ENCODE measurements at regions not wholly inside any gene's neighbourhood (a gene's known extent, or its start where the extent isn't known, plus 50 kb on each side); places are given as distances from the start of the nearest gene placed in this dataset.
"Not testable (repeated sequence)": the region's sequence is repeated elsewhere in the genome, so short reads cannot be mapped to it uniquely, and the experiment has no call there.

DNA sequence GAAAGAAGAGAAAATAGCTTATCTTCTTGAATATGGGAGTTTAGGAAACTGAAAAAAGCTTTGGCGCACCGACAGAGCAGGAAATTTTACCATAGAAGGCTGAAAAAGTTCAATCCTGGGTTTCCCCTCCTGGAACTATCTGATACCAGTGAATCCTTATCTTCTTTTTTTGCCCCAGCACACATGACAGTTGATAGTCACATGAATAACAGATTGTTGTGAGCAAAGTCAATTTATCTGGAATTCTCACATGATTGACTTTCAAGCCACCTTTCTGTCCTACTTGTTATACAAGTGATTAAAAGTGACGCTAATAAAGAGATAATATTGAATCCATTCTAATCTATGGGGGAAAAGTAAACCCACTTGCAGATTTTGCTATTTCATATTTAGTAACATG, 365.8 kb upstream of the NPVF start:
- no peaks in the 10 kb centered on the region for H3K4me1 ChIP-seq (ENCODE audit: insufficient read depth, low read length)
- H3K27me3 ChIP-seq (ENCODE audit: insufficient read depth, low read length): no peaks in the 10 kb centered on the region

DNA sequence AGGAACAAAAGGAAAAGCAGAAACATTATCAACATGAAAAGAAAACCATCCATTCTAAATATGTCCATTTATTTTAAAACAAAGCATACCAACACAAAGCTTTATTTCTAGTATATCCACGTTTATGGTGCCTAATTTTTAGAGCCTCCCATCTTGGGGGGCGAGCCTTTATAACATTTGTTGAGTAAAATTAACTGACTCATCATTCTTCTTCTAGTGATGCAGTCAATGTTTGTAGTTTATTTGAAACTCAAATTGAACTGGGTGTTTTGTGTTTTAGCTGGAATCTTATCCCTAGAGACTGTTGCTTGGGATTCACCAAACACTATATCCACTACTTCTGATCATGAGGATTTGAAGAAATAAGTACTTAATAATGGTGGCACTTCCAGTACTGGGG, 366.4 kb upstream of the NPVF start:
- Histone ChIP-seq H3K4me1 (ENCODE audit: insufficient read depth, low read length) (no peaks in the 10 kb centered on the region), H3K4me3 (ENCODE audit: low read length) (no peak overlapping the region), H3K27me3 (ENCODE audit: insufficient read depth, low read length) (no peaks in the 10 kb centered on the region), H3K9me3 (ENCODE audit: low read depth, low read length) (no peaks in the 10 kb centered on the region)

More for the DNA sequence above, 365.8 kb upstream of the NPVF start:
- H3K9me3 ChIP-seq (ENCODE audit: low read depth, low read length): no peaks in the 10 kb centered on the region
- H3K4me3 ChIP-seq (ENCODE audit: low read length): no peak overlapping the region

DNA sequence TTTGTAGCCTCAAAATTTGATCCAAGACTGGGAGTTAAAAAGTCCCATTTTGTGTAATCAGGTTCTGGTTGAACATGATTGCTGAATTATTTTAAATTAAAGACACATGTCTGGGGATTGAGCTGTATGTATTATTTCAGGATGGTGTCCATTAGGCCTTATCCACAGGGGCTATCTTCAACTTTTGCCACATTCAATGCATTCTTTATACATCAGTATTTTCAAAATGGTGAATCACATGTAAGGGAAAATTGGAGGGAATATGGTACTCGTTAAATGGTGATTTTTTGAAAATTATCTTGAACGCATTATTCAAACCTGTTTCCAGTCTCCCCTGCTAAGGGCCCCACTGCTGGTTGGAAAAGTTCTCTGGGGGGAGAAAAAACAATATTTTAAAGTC, 367.7 kb upstream of the NPVF start:
- no peaks in the 10 kb centered on the region for H3K4me1 ChIP-seq (ENCODE audit: insufficient read depth, low read length)
- no peaks in the 10 kb centered on the region for H3K27me3 ChIP-seq (ENCODE audit: insufficient read depth, low read length)
- H3K9me3 ChIP-seq (ENCODE audit: low read depth, low read length): no peaks in the 10 kb centered on the region
- no peak overlapping the region for H3K4me3 ChIP-seq (ENCODE audit: low read length)

DNA sequence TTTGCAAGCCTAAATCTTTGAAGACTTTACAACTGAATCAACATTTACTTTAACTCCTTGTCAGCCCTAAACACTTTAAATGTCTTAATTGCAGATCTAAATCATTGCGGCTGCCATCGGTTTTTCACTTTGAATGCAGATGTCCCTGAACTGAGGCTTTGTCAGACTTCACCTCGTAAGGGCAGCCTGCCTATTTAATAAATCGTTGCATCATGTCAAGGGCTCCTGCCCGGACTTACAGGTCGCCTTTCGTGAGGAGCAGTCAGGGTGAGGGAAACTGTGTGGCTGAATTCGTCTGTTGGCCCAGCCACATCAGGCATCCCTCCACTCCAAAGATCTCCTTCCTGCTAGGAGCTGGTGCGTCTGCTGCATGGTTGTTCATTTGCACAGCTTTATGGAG, 368.2 kb upstream of the NPVF start:
- Histone ChIP-seq H3K9me3 (ENCODE audit: low read depth, low read length) (no peaks in the 10 kb centered on the region), H3K4me1 (ENCODE audit: insufficient read depth, low read length) (no peaks in the 10 kb centered on the region), H3K27me3 (ENCODE audit: insufficient read depth, low read length) (peaks cover 4% of the 10 kb centered on the region), H3K4me3 (ENCODE audit: low read length) (no peak overlapping the region)

DNA sequence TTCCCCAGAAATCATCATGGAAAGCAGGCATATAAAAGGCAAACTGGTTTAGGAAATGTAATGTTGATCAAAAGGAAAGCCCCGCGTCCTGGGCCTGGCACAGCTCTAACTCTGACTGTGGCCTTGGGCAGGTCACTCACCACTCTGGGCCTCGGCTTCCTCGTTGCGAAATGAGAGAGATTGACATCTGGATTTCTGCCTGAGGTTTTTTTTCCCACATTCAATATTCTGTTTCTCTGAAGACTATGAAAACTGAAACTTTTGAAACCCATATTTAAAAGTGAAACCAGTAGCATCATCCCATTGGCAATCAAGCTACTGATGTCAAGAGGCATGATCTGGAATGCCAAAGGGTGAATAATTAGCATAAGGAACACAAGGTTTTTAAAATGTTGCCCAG, 369.7 kb upstream of the NPVF start:
- Histone ChIP-seq H3K9me3 (ENCODE audit: low read depth, low read length) (no peaks in the 10 kb centered on the region), H3K27me3 (ENCODE audit: insufficient read depth, low read length) (peaks cover 8% of the 10 kb centered on the region), H3K4me3 (ENCODE audit: low read length) (no peak overlapping the region), H3K4me1 (ENCODE audit: insufficient read depth, low read length) (no peaks in the 10 kb centered on the region)

DNA sequence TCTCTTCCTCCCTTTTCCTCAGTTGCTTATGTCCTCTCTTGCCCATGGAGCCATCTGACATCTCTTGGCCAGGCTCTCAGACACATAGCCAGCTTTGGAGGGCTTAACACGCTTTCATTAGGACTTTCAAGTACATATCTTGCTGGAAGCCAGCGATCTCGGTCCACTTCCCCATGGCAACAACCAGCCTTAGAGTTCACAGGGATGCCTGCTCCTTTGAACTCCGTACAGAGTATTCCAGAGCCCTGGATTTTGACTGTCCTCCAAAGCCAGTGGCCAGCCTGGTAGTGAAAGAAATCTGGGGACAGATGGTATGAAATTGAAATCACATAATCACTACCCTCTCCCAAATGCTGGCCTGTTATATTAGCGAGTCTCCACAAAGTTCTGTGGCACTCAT, 370.5 kb upstream of the NPVF start:
- peaks cover 8% of the 10 kb centered on the region for H3K27me3 ChIP-seq (ENCODE audit: insufficient read depth, low read length)
- no peaks in the 10 kb centered on the region for H3K9me3 ChIP-seq (ENCODE audit: low read depth, low read length)
- H3K4me3 ChIP-seq (ENCODE audit: low read length): no peak overlapping the region
- no peaks in the 10 kb centered on the region for H3K4me1 ChIP-seq (ENCODE audit: insufficient read depth, low read length)

DNA sequence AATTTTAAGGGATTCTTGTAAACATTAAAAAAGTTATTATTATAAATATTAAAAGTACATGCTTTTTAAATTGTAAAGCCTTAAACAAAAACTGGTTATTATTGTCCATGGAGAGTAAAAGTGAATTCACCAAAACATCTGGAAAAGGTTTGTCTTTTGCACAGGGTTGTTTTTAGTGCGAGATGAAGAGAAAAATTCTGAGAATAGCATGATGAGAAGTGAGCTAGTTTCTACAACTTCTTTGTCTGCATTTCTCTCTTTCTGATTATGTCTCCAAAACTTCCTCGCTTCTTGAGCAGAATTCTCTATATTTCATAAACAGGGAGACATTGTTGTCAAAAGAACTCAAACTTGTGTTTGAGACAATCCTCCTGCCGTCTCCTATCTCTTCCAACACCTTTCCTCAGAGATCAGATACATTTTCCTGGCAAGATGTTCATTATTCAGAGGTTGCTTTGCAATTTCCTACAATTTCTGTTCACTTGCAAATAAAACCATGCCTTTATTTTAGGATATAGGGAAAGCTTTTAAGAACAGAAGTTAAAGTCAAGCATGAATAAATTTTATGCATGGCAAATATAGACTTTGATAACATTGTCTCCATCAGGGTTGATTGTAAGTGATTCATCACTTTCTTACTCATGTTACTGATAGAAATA, 372.1 kb upstream of the NPVF start:
- Histone ChIP-seq H3K9me3 (ENCODE audit: low read depth, low read length) (no peaks in the 10 kb centered on the region), H3K4me1 (ENCODE audit: insufficient read depth, low read length) (no peaks in the 10 kb centered on the region), H3K27me3 (ENCODE audit: insufficient read depth, low read length) (peaks cover 8% of the 10 kb centered on the region), H3K4me3 (ENCODE audit: low read length) (no peak overlapping the region)

DNA sequence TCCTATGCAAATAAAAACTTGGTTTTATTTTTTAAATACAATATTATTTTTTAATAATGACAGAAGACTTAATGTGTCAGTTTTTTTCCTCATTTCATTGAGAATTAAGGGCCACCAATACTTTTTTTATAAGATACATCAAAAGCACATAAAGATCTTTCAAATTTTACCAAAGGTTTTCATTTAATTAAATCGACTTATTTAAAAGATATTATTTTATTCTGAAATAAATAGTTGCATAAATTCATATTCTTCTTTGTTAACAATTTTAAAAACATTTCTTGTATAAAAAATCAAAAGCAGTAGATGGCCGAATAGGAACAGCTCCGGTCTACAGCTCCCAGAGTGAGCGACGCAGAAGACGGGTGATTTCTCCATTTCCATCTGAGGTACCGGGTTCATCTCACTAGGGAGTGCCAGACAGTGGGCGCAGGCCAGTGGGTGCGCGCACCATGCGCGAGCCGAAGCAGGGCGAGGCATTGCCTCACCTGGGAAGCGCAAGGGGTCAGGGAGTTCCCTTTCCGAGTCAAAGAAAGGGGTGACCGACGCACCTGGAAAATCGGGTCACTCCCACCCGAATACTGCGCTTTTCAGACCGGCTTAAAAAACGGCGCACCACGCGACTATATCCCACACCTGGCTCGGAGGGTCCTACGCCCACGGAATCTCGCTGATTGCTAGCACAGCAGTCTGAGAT, 374.6 kb upstream of the NPVF start:
- H3K27me3 ChIP-seq (ENCODE audit: insufficient read depth, low read length); H3K9me3 ChIP-seq (ENCODE audit: low read depth, low read length); H3K4me1 ChIP-seq (ENCODE audit: insufficient read depth, low read length); H3K4me3 ChIP-seq (ENCODE audit: low read length): not testable (repeated sequence)

DNA sequence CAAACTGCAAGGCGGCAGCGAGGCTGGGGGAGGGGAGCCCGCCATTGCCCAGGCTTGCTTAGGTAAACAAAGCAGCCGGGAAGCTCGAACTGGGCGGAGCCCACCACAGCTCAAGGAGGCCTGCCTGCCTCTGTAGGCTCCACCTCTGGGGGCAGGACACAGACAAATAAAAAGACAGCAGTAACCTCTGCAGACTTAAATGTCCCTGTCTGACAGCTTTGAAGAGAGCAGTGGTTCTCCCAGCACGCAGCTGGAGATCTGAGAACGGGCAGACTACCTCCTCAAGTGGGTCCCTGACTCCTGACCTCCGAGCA, 375.1 kb upstream of the NPVF start:
- H3K27me3 ChIP-seq (ENCODE audit: insufficient read depth, low read length); H3K9me3 ChIP-seq (ENCODE audit: low read depth, low read length); H3K4me1 ChIP-seq (ENCODE audit: insufficient read depth, low read length); H3K4me3 ChIP-seq (ENCODE audit: low read length): not testable (repeated sequence)

DNA sequence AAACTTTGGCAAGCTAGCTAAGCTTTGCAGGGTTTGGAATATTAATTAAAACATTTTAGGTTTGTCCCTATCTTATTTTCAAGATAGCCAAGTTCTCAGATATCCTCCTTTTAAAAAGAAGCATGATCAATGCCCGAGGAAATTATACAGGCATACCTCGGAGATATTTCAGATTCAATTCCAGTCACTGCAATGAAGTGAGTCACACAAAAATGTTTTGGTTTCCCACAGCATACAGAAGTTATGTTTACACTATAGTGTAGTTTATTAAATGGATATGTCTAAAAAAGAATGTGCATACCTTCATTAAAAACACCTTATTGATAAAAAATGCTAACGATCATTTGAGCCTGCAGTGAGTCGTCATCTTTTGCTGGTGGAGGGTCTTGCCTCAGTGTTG, 382.9 kb upstream of the NPVF start:
- Histone ChIP-seq H3K4me3 (ENCODE audit: low read length) (no peak overlapping the region), H3K9me3 (ENCODE audit: low read depth, low read length) (no peaks in the 10 kb centered on the region), H3K27me3 (ENCODE audit: insufficient read depth, low read length) (no peaks in the 10 kb centered on the region), H3K4me1 (ENCODE audit: insufficient read depth, low read length) (peaks cover 18% of the 10 kb centered on the region)

DNA sequence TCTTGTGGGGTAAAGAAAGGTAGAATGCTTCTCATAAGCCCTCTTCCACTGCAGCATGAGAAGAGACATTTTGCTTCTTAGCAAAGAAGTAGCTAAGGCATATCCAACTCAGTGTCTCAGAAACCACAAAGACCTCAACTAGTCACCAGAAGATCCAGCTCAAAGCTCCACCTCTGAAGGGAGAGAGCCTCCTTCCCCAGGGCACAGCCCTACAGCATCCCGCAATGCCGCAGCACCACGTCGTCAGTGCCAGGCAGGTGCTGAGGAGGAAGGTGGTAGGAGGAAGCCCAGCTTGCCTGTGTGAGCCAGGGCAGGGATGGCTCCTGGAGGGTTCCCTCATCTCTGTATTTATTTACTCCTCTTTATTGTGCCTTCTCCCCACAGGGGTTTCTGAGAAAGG, 385.6 kb upstream of the NPVF start:
- Histone ChIP-seq H3K27me3 (ENCODE audit: insufficient read depth, low read length) (no peaks in the 10 kb centered on the region), H3K4me3 (ENCODE audit: low read length) (no peak overlapping the region), H3K4me1 (ENCODE audit: insufficient read depth, low read length) (peaks cover 23% of the 10 kb centered on the region), H3K9me3 (ENCODE audit: low read depth, low read length) (no peaks in the 10 kb centered on the region)

DNA sequence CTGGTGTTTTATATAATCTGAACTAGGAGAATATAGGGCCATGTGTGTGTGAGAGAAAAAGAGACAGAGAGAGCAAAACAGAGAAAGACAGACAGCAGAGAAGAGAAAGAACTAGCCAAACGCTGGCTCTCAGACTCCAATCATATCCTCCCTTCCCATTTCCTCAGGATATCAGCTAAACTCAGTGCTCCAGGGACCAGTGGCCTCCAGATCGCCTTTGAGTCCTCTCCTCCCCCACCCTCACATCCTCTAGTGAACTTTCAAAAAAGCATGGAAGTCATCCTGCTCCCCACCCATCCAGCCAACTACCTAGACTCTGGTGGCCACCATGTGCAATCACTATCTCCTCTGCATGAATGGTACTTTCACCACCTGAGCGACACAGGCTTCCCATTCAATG, 386.1 kb upstream of the NPVF start:
- Histone ChIP-seq H3K9me3 (ENCODE audit: low read depth, low read length) (no peaks in the 10 kb centered on the region), H3K4me3 (ENCODE audit: low read length) (no peak overlapping the region), H3K27me3 (ENCODE audit: insufficient read depth, low read length) (no peaks in the 10 kb centered on the region), H3K4me1 (ENCODE audit: insufficient read depth, low read length) (peaks cover 23% of the 10 kb centered on the region)

DNA sequence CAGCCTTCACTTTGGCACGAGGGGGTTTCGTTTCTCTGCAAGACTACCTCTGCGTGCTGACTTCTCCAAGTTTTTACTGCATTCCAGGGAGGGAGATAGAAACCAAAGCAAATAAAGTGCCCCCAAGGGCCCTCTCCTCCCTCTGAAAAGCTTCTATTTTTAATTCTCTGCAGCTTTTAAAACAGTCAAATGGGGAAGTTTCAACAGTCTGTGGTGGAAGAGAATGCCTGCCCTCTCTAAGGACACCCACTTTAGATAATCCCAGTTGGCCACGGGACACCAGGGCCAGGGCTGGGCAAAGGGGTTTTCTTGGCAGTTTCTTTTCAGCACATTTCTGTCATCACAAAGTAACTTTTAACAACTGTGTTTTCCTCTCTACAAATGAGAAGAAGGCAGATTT, 386.7 kb upstream of the NPVF start:
- H3K27me3 ChIP-seq (ENCODE audit: insufficient read depth, low read length): no peaks in the 10 kb centered on the region
- H3K4me1 ChIP-seq (ENCODE audit: insufficient read depth, low read length): peaks cover 24% of the 10 kb centered on the region

DNA sequence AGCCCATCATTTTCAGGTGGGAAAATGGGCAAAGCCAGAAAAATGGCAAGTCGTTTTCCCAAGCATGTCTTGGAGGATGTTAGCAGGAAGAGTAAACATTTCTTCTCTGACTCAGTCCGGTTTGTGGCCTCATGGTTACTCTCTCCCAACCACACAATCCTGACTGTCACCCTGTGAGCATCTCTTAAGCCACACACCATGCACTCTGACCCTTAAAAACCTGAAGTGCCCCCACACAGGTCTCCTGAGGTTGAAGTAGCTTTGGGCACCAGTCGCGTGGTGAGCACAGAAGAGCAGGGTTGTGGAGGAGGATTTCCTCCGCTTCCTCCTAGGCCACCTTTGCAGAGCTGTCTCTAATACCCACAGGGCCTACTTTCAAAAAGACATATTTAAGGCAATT, 387.3 kb upstream of the NPVF start:
- H3K9me3 ChIP-seq (ENCODE audit: low read depth, low read length): no peaks in the 10 kb centered on the region
- no peak overlapping the region for H3K4me3 ChIP-seq (ENCODE audit: low read length)
- no peaks in the 10 kb centered on the region for H3K27me3 ChIP-seq (ENCODE audit: insufficient read depth, low read length)
- peaks cover 30% of the 10 kb centered on the region for H3K4me1 ChIP-seq (ENCODE audit: insufficient read depth, low read length)

More for the DNA sequence above, 386.7 kb upstream of the NPVF start:
- no peak overlapping the region for H3K4me3 ChIP-seq (ENCODE audit: low read length)
- H3K9me3 ChIP-seq (ENCODE audit: low read depth, low read length): no peaks in the 10 kb centered on the region

DNA sequence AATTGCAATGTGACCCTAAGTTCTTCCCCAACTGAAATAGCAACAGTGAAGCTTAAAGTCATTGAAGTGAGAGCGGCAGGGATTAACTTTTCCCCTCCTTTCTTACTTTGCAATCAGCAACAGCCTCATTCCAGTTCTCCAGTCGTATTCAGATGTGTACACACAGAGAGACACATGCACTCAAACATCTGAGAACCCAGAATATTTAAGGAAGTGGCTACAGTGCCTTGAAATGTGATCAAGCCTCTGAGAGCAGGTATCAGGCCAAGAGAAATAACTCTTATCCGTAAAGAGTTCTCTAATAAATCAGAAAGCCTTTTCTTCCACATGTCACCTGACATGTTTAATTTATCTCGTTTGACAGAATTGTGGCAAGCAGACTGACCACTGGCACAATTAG, 388.9 kb upstream of the NPVF start:
- Histone ChIP-seq H3K9me3 (ENCODE audit: low read depth, low read length) (no peaks in the 10 kb centered on the region), H3K4me1 (ENCODE audit: insufficient read depth, low read length) (peaks cover 35% of the 10 kb centered on the region), H3K27me3 (ENCODE audit: insufficient read depth, low read length) (no peaks in the 10 kb centered on the region), H3K4me3 (ENCODE audit: low read length) (no peak overlapping the region)

DNA sequence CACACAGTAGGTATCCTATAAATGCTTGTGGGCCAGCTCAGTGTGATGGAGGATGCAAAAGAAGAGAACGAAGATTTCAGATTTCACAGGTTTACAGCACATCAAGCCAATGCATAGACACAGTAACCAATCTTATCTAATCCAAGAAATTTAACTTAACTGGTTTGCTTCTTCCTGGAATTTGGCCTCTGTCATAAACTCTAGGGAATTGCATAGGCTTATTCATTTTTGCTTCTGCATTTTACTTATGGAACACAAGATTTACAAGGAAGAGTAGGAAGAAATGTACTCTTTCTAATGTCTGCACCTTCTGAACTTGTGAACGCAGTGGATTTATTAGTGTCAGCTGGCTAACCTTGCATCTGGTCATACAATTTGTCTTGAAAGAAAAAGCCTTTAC, 389.4 kb upstream of the NPVF start:
- Histone ChIP-seq H3K4me3 (ENCODE audit: low read length) (no peak overlapping the region), H3K4me1 (ENCODE audit: insufficient read depth, low read length) (peaks cover 35% of the 10 kb centered on the region), H3K27me3 (ENCODE audit: insufficient read depth, low read length) (no peaks in the 10 kb centered on the region), H3K9me3 (ENCODE audit: low read depth, low read length) (no peaks in the 10 kb centered on the region)

Data from mononuclear cell (primary cell).